SK-N-SH (cell line): ENCODE measurements at regions not wholly inside any gene's neighbourhood (a gene's known extent, or its start where the extent isn't known, plus 50 kb on each side); places are given as distances from the start of the nearest gene placed in this dataset.

Experiments
- CTCF ChIA-PET: fragments of 300-600, 350-600 bp; formaldehyde crosslinking; extraction: SDS; loops from one replicate; lab custom pipeline; 2021; lab: Yijun Ruan, JAX
- POLR2A ChIA-PET: fragments of 350-600 bp; sonication (Branson Sonifier 250); formaldehyde crosslinking; extraction: SDS; loops from one replicate; lab custom pipeline; 2020; ENCODE audit warnings: antibody characterized with exemption, inconsistent platforms; lab: Yijun Ruan, JAX
- DNase-seq: peaks from one replicate; pipeline ENCODE4 v3.0.0; 2012
- H2AFZ ChIP-seq: fragments of 200-600 bp; sonication (generic); 2 replicates; pipeline ENCODE4 v1.8.1; 2016; ENCODE audit warnings: antibody characterized with exemption, mild to moderate bottlenecking, low read depth
- H3F3A ChIP-seq: fragments of 200-600 bp; sonication (generic); replicated peaks from 2 replicates; pipeline ENCODE3; 2016; ENCODE audit warnings: antibody characterized with exemption, mild to moderate bottlenecking; ENCODE audit not compliant: insufficient read depth
- H3K27ac ChIP-seq, 2 experiments: fragments of 200-500 bp in 1 of 2; fragments of 200-600 bp in 1 of 2; sonication (Bioruptor generic) in 1 of 2; sonication (generic), shearing (Covaris generic) in 1 of 2; 2 replicates each; pipeline versions ENCODE4 v1.5.1 to v1.6.1; 2014 to 2016; ENCODE audit warnings: low read depth in 2 of 2, inconsistent platforms in 1 of 2, low read length in 1 of 2, mild to moderate bottlenecking in 1 of 2, mixed read lengths in 1 of 2
- H3K27me3 ChIP-seq: fragments of 200-600 bp; sonication (generic), shearing (Covaris generic); 2 replicates; pipeline ENCODE4 v1.6.1; 2016; ENCODE audit warnings: mixed run types; ENCODE audit not compliant: insufficient read depth
- H3K36me3 ChIP-seq, 2 experiments: fragments of 200-500 bp in 1 of 2; fragments of 200-600 bp in 1 of 2; sonication (Bioruptor generic) in 1 of 2; sonication (generic) in 1 of 2; replicated peaks in 1 of 2; 2 replicates each; pipeline versions ENCODE3 to v1.5.1; 2014 to 2016; ENCODE audit warnings: low read length in 1 of 2, mild to moderate bottlenecking in 1 of 2; ENCODE audit not compliant: insufficient read depth in 2 of 2, control insufficient read depth in 1 of 2
- H3K4me1 ChIP-seq, 2 experiments: fragments of 200-500 bp in 1 of 2; fragments of 200-600 bp in 1 of 2; sonication (Bioruptor generic) in 1 of 2; sonication (generic), shearing (Covaris generic) in 1 of 2; 2 replicates each; pipeline versions ENCODE4 v1.5.1 to v1.6.1; 2014 to 2016; ENCODE audit warnings: low read depth in 1 of 2, low read length in 1 of 2, mixed run types in 1 of 2; ENCODE audit not compliant: insufficient read depth in 2 of 2, control insufficient read depth in 1 of 2
- H3K4me2 ChIP-seq: fragments of 200-600 bp; sonication (generic), shearing (Covaris generic); 2 replicates; pipeline ENCODE4 v1.6.1; 2017; ENCODE audit warnings: mixed run types
- H3K4me3 ChIP-seq, 2 experiments: fragments of 200-500 bp in 1 of 2; fragments of 200-600 bp in 1 of 2; sonication (Bioruptor generic) in 1 of 2; sonication (generic), shearing (Covaris generic) in 1 of 2; 2 replicates each; pipeline versions ENCODE4 v1.5.1 to v1.8.1; 2014 to 2016; ENCODE audit warnings: low read depth in 2 of 2, inconsistent platforms in 1 of 2, low read length in 1 of 2, mild to moderate bottlenecking in 1 of 2, mixed read lengths in 1 of 2, moderate library complexity in 1 of 2
- H3K79me2 ChIP-seq: fragments of 200-600 bp; sonication (generic); 2 replicates; pipeline ENCODE4 v1.8.1; 2017; ENCODE audit warnings: mild to moderate bottlenecking; ENCODE audit not compliant: insufficient read depth
- H3K9ac ChIP-seq: fragments of 200-600 bp; sonication (generic); 2 replicates; pipeline ENCODE4 v1.6.1; 2017; ENCODE audit warnings: mixed run types
- H3K9me2 ChIP-seq: fragments of 200-600 bp; sonication (generic); 2 replicates; pipeline ENCODE4 v1.6.1; 2017; ENCODE audit warnings: mixed run types
- H3K9me3 ChIP-seq: fragments of 200-600 bp; sonication (generic); 2 replicates; pipeline ENCODE4 v1.6.1; 2017; ENCODE audit warnings: mixed run types, mild to moderate bottlenecking, moderate library complexity
- H4K20me1 ChIP-seq: fragments of 200-600 bp; sonication (generic); 2 replicates; pipeline ENCODE4 v1.6.1; 2017; ENCODE audit warnings: mild to moderate bottlenecking, mixed run types; ENCODE audit not compliant: insufficient read depth
- CHD2 ChIP-seq: fragments of 150-350 bp; IDR thresholded peaks from 2 replicates; pipeline ENCODE4 v1.6.1; 2018; ENCODE audit warnings: low read length; ENCODE audit not compliant: partially characterized antibody
- EP300 ChIP-seq, 2 experiments: IDR thresholded peaks; 2 replicates each; pipeline versions ENCODE4 v1.4.0 to v1.6.1; 2012; ENCODE audit warnings: borderline replicate concordance in 1 of 2, low read depth in 1 of 2, low read length in 1 of 2
- FOSL2 ChIP-seq: IDR thresholded peaks from 2 replicates; pipeline ENCODE4 v1.4.0; 2012; ENCODE audit warnings: low read depth, mild to moderate bottlenecking, moderate library complexity, borderline replicate concordance
- FOXJ3 ChIP-seq: sonication (generic); formaldehyde crosslinking; IDR thresholded peaks from 2 replicates; pipeline ENCODE4 v1.5.1; 2020; ENCODE audit warnings: mild to moderate bottlenecking, missing genetic modification reagents
- GATA2 ChIP-seq: sonication (generic); formaldehyde crosslinking; IDR thresholded peaks from 2 replicates; pipeline ENCODE4 v1.5.0; 2020; ENCODE audit warnings: mild to moderate bottlenecking, missing genetic modification reagents
- JUND ChIP-seq: IDR thresholded peaks from 2 replicates; pipeline ENCODE4 v1.4.0; 2012
- MXI1 ChIP-seq: IDR thresholded peaks from 2 replicates; pipeline ENCODE4 v1.6.1; 2012; ENCODE audit warnings: mild to moderate bottlenecking, low read depth, low read length, improper control_type of control experiment
- POLR2AphosphoS5 ChIP-seq: IDR thresholded peaks from 2 replicates; pipeline ENCODE4 v1.6.1; 2012; ENCODE audit warnings: low read depth, low read length
- RAD21 ChIP-seq: IDR thresholded peaks from 2 replicates; pipeline ENCODE4 v1.6.1; 2012; ENCODE audit warnings: mild to moderate bottlenecking, low read length
- RCOR1 ChIP-seq: fragments of 150-350 bp; IDR thresholded peaks from 2 replicates; pipeline ENCODE4 v1.6.1; 2017; ENCODE audit warnings: antibody characterized with exemption, low read length
- REST ChIP-seq: IDR thresholded peaks from 2 replicates; pipeline ENCODE4 v1.6.1; 2012; ENCODE audit warnings: mild to moderate bottlenecking, low read depth, low read length, moderate library complexity
- TCF12 ChIP-seq: IDR thresholded peaks from 2 replicates; pipeline ENCODE4 v1.4.0; 2012
- TEAD4 ChIP-seq: IDR thresholded peaks from 2 replicates; pipeline ENCODE4 v1.4.0; 2012; ENCODE audit warnings: mild to moderate bottlenecking, borderline replicate concordance; ENCODE audit not compliant: insufficient read depth
- ZBTB33 ChIP-seq: IDR thresholded peaks from 2 replicates; pipeline ENCODE4 v1.4.0; 2012; ENCODE audit warnings: low read depth, borderline replicate concordance
- WGBS: methylation state at CpG from one replicate; pipeline ENCODE4 v1.1.6; 2017; ENCODE audit warnings: low lambda C conversion rate; 5-methylcytosine and 5-hydroxymethylcytosine counted together
- TF ChIP-seq, protein P1 (sequence below): fragments of 200-600 bp; sonication (generic); IDR thresholded peaks from 2 replicates; pipeline ENCODE4 v1.6.1; 2017; ENCODE audit warnings: antibody characterized with exemption, mild to moderate bottlenecking, moderate library complexity

- H4K20me1 ChIP-seq: no peaks in the 10 kb centered on the region
- H3K9ac ChIP-seq: no peak overlapping the region
- peak overlapping the region; percentile 22 to 96; a peak in 3 of 4 replicates for H3K27ac ChIP-seq
- H3F3A ChIP-seq: no peaks in the 10 kb centered on the region
- CTCF ChIA-PET: interaction anchor here (0.7 to 2.0 kb wide), 7 partner anchors 10 to 206 kb away, joined by 3 to 11 read pairs (median 4); partner anchors contain the start of gene NSG2
- TF ChIP-seq FOSL2 (no peak), GATA2 (CRISPR knock-in tag) (peak; percentile 99), TEAD4 (peak; percentile 27; the same call in 1 of the 2 replicates), RCOR1 (peak; percentile 100), MXI1 (peak; percentile 32), FOXJ3 (CRISPR knock-in tag) (peak; percentile 99), EP300 (IDR thresholded peaks at IDR 0.05; ENCODE audit: borderline replicate concordance in 1 of 2, low read depth in 1 of 2, low read length in 1 of 2) (peak; percentile 33 to 97; a peak in 2 of 4 replicates), TCF12 (peak; percentile 54), POLR2AphosphoS5 (peak; percentile 17; the same call in 1 of the 2 replicates), CHD2 (peak; percentile 89), REST (no peak), JUND (no peak), RAD21 (peak; percentile 24), ZBTB33 (no peak)
- TF ChIP-seq, protein P1, sequence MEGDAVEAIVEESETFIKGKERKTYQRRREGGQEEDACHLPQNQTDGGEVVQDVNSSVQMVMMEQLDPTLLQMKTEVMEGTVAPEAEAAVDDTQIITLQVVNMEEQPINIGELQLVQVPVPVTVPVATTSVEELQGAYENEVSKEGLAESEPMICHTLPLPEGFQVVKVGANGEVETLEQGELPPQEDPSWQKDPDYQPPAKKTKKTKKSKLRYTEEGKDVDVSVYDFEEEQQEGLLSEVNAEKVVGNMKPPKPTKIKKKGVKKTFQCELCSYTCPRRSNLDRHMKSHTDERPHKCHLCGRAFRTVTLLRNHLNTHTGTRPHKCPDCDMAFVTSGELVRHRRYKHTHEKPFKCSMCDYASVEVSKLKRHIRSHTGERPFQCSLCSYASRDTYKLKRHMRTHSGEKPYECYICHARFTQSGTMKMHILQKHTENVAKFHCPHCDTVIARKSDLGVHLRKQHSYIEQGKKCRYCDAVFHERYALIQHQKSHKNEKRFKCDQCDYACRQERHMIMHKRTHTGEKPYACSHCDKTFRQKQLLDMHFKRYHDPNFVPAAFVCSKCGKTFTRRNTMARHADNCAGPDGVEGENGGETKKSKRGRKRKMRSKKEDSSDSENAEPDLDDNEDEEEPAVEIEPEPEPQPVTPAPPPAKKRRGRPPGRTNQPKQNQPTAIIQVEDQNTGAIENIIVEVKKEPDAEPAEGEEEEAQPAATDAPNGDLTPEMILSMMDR: no peak
- no peaks in the 10 kb centered on the region for H3K36me3 ChIP-seq
- no peaks in the 10 kb centered on the region for H3K9me3 ChIP-seq
- H3K4me3 ChIP-seq: no peak overlapping the region
- peaks cover 0 to 22% of the 10 kb centered on the region in 2 experiments; a peak in 2 of 4 replicates for H3K4me1 ChIP-seq
- H3K27me3 ChIP-seq: no peaks in the 10 kb centered on the region
- POLR2A ChIA-PET: interaction anchor here (0.6 to 1.4 kb wide), 2 partner anchors 37 to 206 kb away, joined by 3 read pairs; partner anchors contain the start of gene NSG2
- no peaks in the 10 kb centered on the region for H3K79me2 ChIP-seq
- H2AFZ ChIP-seq: no peak overlapping the region
- peak; percentile 59 for DNase-seq
- H3K9me2 ChIP-seq: no peaks in the 10 kb centered on the region
- WGBS: 3% methylated on average over 5 of the region's 5 CpGs
- no peak overlapping the region for H3K4me2 ChIP-seq
Observed at GRCh38 chr5:174251305-174252000, 205.9 kb downstream of the NSG2 start.
